Fibroblast of the aortic adventitia (primary cell): ENCODE measurements at regions not wholly inside any gene's neighbourhood (a gene's known extent, or its start where the extent isn't known, plus 50 kb on each side); places are given as distances from the start of the nearest gene placed in this dataset.

Experiments used
- DNase-seq: peaks from one replicate; pipeline ENCODE4 v3.0.0-alpha.2; 2010; ENCODE audit warnings: low read depth
- H3K4me3 ChIP-seq: 2 replicates; pipeline ENCODE4 v1.5.1; 2011; ENCODE audit warnings: low read depth, mild to moderate bottlenecking, control low read depth, low read length, moderate library complexity
- TF ChIP-seq, protein P1 (sequence below): IDR thresholded peaks from 2 replicates; pipeline ENCODE4 v1.5.1; 2011; ENCODE audit warnings: mild to moderate bottlenecking, low read length, control low read depth, inconsistent platforms; ENCODE audit not compliant: insufficient read depth

- DNase-seq = no peak
These were observed 579.5 kb downstream of the MBD2 start for GRCh38 chr18:53644799-53645471.

GRCh38 chr18:53639687-53640086 lies 584.8 kb downstream of the MBD2 start:
- H3K4me3 ChIP-seq = no peak overlapping the region
- DNase-seq = no peak
- TF ChIP-seq, protein P1, sequence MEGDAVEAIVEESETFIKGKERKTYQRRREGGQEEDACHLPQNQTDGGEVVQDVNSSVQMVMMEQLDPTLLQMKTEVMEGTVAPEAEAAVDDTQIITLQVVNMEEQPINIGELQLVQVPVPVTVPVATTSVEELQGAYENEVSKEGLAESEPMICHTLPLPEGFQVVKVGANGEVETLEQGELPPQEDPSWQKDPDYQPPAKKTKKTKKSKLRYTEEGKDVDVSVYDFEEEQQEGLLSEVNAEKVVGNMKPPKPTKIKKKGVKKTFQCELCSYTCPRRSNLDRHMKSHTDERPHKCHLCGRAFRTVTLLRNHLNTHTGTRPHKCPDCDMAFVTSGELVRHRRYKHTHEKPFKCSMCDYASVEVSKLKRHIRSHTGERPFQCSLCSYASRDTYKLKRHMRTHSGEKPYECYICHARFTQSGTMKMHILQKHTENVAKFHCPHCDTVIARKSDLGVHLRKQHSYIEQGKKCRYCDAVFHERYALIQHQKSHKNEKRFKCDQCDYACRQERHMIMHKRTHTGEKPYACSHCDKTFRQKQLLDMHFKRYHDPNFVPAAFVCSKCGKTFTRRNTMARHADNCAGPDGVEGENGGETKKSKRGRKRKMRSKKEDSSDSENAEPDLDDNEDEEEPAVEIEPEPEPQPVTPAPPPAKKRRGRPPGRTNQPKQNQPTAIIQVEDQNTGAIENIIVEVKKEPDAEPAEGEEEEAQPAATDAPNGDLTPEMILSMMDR = no peak

More at GRCh38 chr18:53644799-53645471, 579.5 kb downstream of the MBD2 start:
- TF ChIP-seq, protein P1 = no peak
- H3K4me3 ChIP-seq = no peak overlapping the region

DNA sequence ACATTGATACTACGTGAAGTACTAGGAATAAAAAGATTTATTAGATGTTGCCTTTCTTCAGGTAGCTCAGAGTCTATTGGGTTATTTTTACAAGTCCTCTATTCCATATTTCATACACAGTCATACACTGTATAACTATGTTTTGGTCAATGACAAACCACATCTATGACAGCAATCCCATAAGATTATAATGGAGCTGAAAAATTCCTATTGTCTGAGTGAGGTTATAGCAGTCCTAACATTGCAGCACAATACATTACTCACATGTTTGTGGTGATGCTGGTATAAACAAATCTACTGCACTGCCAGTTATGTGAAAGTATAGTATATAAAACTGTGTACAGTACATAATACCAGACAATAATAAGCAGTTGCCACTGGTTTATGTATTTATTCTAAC lies 595.1 kb downstream of the MBD2 start:
- no peak overlapping the region for H3K4me3 ChIP-seq
- TF ChIP-seq, protein P1 = no peak
- DNase-seq = no peak

GRCh38 chr18:53625997-53626599 lies 598.4 kb downstream of the MBD2 start:
- H3K4me3 ChIP-seq = no peak overlapping the region
- TF ChIP-seq, protein P1 = no peak
- no peak for DNase-seq

GRCh38 chr18:53610957-53611356 lies 613.5 kb downstream of the MBD2 start:
- no peak overlapping the region for H3K4me3 ChIP-seq
- TF ChIP-seq, protein P1 = no peak
- DNase-seq = no peak

GRCh38 chr18:53606792-53607191 lies 617.7 kb downstream of the MBD2 start:
- H3K4me3 ChIP-seq = no peak overlapping the region
- TF ChIP-seq, protein P1 = no peak
- no peak for DNase-seq
